ENCODE measurements at regions not wholly inside any gene's neighbourhood (a gene's known extent, or its start where the extent isn't known, plus 50 kb on each side); places are given as distances from the start of the nearest gene placed in this dataset.

- TF ChIP-seq, protein P1, sequence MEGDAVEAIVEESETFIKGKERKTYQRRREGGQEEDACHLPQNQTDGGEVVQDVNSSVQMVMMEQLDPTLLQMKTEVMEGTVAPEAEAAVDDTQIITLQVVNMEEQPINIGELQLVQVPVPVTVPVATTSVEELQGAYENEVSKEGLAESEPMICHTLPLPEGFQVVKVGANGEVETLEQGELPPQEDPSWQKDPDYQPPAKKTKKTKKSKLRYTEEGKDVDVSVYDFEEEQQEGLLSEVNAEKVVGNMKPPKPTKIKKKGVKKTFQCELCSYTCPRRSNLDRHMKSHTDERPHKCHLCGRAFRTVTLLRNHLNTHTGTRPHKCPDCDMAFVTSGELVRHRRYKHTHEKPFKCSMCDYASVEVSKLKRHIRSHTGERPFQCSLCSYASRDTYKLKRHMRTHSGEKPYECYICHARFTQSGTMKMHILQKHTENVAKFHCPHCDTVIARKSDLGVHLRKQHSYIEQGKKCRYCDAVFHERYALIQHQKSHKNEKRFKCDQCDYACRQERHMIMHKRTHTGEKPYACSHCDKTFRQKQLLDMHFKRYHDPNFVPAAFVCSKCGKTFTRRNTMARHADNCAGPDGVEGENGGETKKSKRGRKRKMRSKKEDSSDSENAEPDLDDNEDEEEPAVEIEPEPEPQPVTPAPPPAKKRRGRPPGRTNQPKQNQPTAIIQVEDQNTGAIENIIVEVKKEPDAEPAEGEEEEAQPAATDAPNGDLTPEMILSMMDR (IDR thresholded peaks at IDR 0.05; ENCODE audit: low read depth, low read length, missing input control), result no peak
- TF ChIP-seq, protein P2, sequence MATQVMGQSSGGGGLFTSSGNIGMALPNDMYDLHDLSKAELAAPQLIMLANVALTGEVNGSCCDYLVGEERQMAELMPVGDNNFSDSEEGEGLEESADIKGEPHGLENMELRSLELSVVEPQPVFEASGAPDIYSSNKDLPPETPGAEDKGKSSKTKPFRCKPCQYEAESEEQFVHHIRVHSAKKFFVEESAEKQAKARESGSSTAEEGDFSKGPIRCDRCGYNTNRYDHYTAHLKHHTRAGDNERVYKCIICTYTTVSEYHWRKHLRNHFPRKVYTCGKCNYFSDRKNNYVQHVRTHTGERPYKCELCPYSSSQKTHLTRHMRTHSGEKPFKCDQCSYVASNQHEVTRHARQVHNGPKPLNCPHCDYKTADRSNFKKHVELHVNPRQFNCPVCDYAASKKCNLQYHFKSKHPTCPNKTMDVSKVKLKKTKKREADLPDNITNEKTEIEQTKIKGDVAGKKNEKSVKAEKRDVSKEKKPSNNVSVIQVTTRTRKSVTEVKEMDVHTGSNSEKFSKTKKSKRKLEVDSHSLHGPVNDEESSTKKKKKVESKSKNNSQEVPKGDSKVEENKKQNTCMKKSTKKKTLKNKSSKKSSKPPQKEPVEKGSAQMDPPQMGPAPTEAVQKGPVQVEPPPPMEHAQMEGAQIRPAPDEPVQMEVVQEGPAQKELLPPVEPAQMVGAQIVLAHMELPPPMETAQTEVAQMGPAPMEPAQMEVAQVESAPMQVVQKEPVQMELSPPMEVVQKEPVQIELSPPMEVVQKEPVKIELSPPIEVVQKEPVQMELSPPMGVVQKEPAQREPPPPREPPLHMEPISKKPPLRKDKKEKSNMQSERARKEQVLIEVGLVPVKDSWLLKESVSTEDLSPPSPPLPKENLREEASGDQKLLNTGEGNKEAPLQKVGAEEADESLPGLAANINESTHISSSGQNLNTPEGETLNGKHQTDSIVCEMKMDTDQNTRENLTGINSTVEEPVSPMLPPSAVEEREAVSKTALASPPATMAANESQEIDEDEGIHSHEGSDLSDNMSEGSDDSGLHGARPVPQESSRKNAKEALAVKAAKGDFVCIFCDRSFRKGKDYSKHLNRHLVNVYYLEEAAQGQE (IDR thresholded peaks at IDR 0.05), result no peak
- TF ChIP-seq GABPA (IDR thresholded peaks at IDR 0.05 in 1 of 2, conservative IDR thresholded peaks at IDR 0.05 in 1 of 2) (no peak), TAF1 (conservative IDR thresholded peaks at IDR 0.05) (no peak), NR2F2 (IDR thresholded peaks at IDR 0.05) (no peak), SP1 (IDR thresholded peaks at IDR 0.05) (no peak), EGR1 (IDR thresholded peaks at IDR 0.05; ENCODE audit: low read depth in 2 of 2) (no peak), RXRA (IDR thresholded peaks at IDR 0.05) (no peak), JUND (IDR thresholded peaks at IDR 0.05) (no peak), RAD21 (IDR thresholded peaks at IDR 0.05) (no peak), YY1 (IDR thresholded peaks at IDR 0.05) (no peak), MAX (IDR thresholded peaks at IDR 0.05) (no peak), ZBTB33 (IDR thresholded peaks at IDR 0.05) (no peak)
- TF ChIP-seq, protein P3, sequence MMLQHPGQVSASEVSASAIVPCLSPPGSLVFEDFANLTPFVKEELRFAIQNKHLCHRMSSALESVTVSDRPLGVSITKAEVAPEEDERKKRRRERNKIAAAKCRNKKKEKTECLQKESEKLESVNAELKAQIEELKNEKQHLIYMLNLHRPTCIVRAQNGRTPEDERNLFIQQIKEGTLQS (IDR thresholded peaks at IDR 0.05), result no peak
These were observed 551.6 kb downstream of the ZEB2 start for GRCh38 chr2:143968360-143968759.
